DOHH2 (cell line): ENCODE measurements at regions not wholly inside any gene's neighbourhood (a gene's known extent, or its start where the extent isn't known, plus 50 kb on each side); places are given as distances from the start of the nearest gene placed in this dataset.

Source experiments
- EZH2phosphoT487 ChIP-seq: fragments of 200-600 bp; sonication (generic); IDR thresholded peaks from 2 replicates; pipeline ENCODE4 v1.6.1; 2017; ENCODE audit warnings: borderline replicate concordance, mild to moderate bottlenecking, antibody characterized with exemption, low read length, moderate library complexity, mixed read lengths
- TF ChIP-seq, protein P1 (sequence below): fragments of 200-600 bp; sonication (generic); IDR thresholded peaks from one replicate; pipeline ENCODE4 v1.5.1; 2014; ENCODE audit warnings: antibody characterized with exemption, mild to moderate bottlenecking, low read depth, low read length; ENCODE audit not compliant: poor library complexity, severe bottlenecking

DNA sequence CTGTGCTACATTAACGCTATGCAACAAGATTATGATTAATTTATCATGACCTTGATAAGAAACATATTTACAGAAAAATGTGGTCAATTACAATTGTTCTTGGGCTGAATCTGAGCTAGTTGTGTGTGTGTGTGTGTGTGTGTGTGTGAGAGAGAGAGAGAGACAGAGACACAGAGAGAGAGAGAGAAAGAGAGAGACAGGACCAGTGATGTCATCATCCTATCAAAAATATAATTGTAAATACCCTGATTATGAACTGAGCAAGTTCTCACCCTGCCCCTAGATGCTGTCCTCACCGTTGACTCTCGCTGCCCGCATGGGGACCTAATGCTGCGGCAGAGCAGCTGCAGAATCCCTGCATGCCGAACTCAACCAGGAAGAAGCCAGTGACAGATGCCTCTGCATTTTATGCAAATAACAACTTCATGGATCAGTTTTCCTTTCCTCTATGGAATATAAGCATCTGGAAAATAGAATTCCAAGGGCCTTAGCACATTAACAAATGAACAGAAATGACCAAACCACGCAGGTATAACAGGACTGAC, 512.5 kb downstream of the PLCL1 start:
- TF ChIP-seq, protein P1, sequence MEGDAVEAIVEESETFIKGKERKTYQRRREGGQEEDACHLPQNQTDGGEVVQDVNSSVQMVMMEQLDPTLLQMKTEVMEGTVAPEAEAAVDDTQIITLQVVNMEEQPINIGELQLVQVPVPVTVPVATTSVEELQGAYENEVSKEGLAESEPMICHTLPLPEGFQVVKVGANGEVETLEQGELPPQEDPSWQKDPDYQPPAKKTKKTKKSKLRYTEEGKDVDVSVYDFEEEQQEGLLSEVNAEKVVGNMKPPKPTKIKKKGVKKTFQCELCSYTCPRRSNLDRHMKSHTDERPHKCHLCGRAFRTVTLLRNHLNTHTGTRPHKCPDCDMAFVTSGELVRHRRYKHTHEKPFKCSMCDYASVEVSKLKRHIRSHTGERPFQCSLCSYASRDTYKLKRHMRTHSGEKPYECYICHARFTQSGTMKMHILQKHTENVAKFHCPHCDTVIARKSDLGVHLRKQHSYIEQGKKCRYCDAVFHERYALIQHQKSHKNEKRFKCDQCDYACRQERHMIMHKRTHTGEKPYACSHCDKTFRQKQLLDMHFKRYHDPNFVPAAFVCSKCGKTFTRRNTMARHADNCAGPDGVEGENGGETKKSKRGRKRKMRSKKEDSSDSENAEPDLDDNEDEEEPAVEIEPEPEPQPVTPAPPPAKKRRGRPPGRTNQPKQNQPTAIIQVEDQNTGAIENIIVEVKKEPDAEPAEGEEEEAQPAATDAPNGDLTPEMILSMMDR, result no peak
- TF ChIP-seq EZH2phosphoT487, result no peak
